ENCODE measurements at regions not wholly inside any gene's neighbourhood (a gene's known extent, or its start where the extent isn't known, plus 50 kb on each side); places are given as distances from the start of the nearest gene placed in this dataset.

GRCh38 chr1:105419030-105419429 is 1637.4 kb upstream of the PRMT6 start (continued):
- TF ChIP-seq ZBTB33 (IDR thresholded peaks at IDR 0.05) (no peak), HDGF (IDR thresholded peaks at IDR 0.05) (no peak), EED (IDR thresholded peaks at IDR 0.05; ENCODE audit: low read depth) (no peak), MLLT1 (IDR thresholded peaks at IDR 0.05) (no peak), SKIL (IDR thresholded peaks at IDR 0.05; ENCODE audit: low read depth, poor library complexity, severe bottlenecking) (no peak), NR2C1 (IDR thresholded peaks at IDR 0.05) (no peak), DPF2 (IDR thresholded peaks at IDR 0.05) (no peak), CHD4 (IDR thresholded peaks at IDR 0.05) (no peak)

GRCh38 chr1:105427543-105427942 is 1628.9 kb upstream of the PRMT6 start:
- SMC1A ChIA-PET (ENCODE audit: uncharacterized antibody, unreplicated experiment), result no interaction called here
- Histone ChIP-seq H3K4me1 (ENCODE audit: control insufficient read depth, insufficient read depth, low read length) (no peaks in the 10 kb centered on the region), H3K27ac (ENCODE audit: control insufficient read depth, insufficient read depth) (no peak overlapping the region), H3K4me2 (ENCODE audit: control insufficient read depth, insufficient read depth) (no peak overlapping the region), H4K20me1 (ENCODE audit: control insufficient read depth, insufficient read depth) (no peaks in the 10 kb centered on the region), H3K4me3 (no peak overlapping the region), H3K9ac (ENCODE audit: control insufficient read depth, insufficient read depth, low read length) (no peak overlapping the region), H2AFZ (ENCODE audit: control insufficient read depth, low read depth, low read length) (no peak overlapping the region), H3K9me3 (replicated peaks; ENCODE audit: control insufficient read depth, insufficient read depth, low read length) (no peaks in the 10 kb centered on the region), H3K36me3 (ENCODE audit: control insufficient read depth in 2 of 2, insufficient read depth in 2 of 2, low read length in 1 of 2) (no peaks in the 10 kb centered on the region), H3K27me3 (replicated peaks in 1 of 2; ENCODE audit: control insufficient read depth in 2 of 2, insufficient read depth in 2 of 2, low read length in 1 of 2) (no peaks in the 10 kb centered on the region), H3K79me2 (ENCODE audit: control insufficient read depth, insufficient read depth, low read length) (no peaks in the 10 kb centered on the region)
- TF ChIP-seq CEBPB (IDR thresholded peaks at IDR 0.05; ENCODE audit: borderline replicate concordance in 1 of 2, low read depth in 2 of 2, low read length in 2 of 2), result no peak
- FAIRE-seq (no peak), ATAC-seq (peak; percentile 51; the same call in 1 of the 3 replicates), DNase-seq (ENCODE audit: low read depth, low spot score) (no peak)
- POLR2A ChIA-PET, result no interaction called here
- RAD21 ChIA-PET (ENCODE audit: unreplicated experiment), result no interaction called here
- 0% methylated on average over 2 of the region's 2 CpGs for WGBS (ENCODE audit: insufficient coverage, insufficient replicate concordance, low lambda C conversion rate, missing lambda C conversion rate)
- CTCF ChIA-PET, result no interaction called here
- BruUV-seq (replicated peaks), result no TSS peak
- in situ Hi-C loops (cut with MboI) (no loop called here), intact Hi-C loops (cut with micrococcal nuclease; ENCODE audit: unreplicated experiment) (no loop called here)

Data from GM12878 (cell line).